Nephron progenitor cell (in vitro differentiated cells): ENCODE measurements at regions not wholly inside any gene's neighbourhood (a gene's known extent, or its start where the extent isn't known, plus 50 kb on each side); places are given as distances from the start of the nearest gene placed in this dataset.

ENCODE experiments used
- DNase-seq: peaks from one replicate; pipeline ENCODE4 v3.0.0; 2021
- H3K27ac Mint-ChIP-seq: 2 replicates; pipeline ENCODE4 v1.8.0; 2021; ENCODE audit warnings: mild to moderate bottlenecking, moderate library complexity, mixed read lengths
- H3K27me3 Mint-ChIP-seq: 2 replicates; pipeline ENCODE4 v1.8.0; 2021; ENCODE audit warnings: mild to moderate bottlenecking, low read depth, mixed read lengths; ENCODE audit not compliant: poor library complexity
- H3K36me3 Mint-ChIP-seq: 2 replicates; pipeline ENCODE4 v1.8.0; 2021; ENCODE audit warnings: low read depth, mixed read lengths
- H3K4me1 Mint-ChIP-seq: 2 replicates; pipeline ENCODE4 v1.8.0; 2021; ENCODE audit warnings: mixed read lengths
- H3K4me3 Mint-ChIP-seq: 2 replicates; pipeline ENCODE4 v1.8.0; 2021; ENCODE audit warnings: mild to moderate bottlenecking, moderate library complexity, mixed read lengths
- H3K9me3 Mint-ChIP-seq: 2 replicates; pipeline ENCODE4 v1.8.0; 2021; ENCODE audit warnings: mild to moderate bottlenecking, moderate library complexity, mixed read lengths
- CTCF ChIP-seq: fragments of 200-600 bp; sonication (generic); IDR thresholded peaks from 2 replicates; pipeline ENCODE4 v1.5.0; 2021; ENCODE audit warnings: antibody characterized with exemption

GRCh38 chr2:77604953-77605929, 83.1 kb upstream of the LRRTM4 start:
- no peak for TF ChIP-seq CTCF
- H3K27me3 Mint-ChIP-seq: no peaks in the 10 kb centered on the region
- no peaks in the 10 kb centered on the region for H3K4me1 Mint-ChIP-seq
- no peak overlapping the region for H3K27ac Mint-ChIP-seq
- no peak overlapping the region for H3K4me3 Mint-ChIP-seq
- H3K36me3 Mint-ChIP-seq: no peaks in the 10 kb centered on the region
- DNase-seq: no peak
- no peaks in the 10 kb centered on the region for H3K9me3 Mint-ChIP-seq

GRCh38 chr2:77608510-77608909, 86.3 kb upstream of the LRRTM4 start:
- Mint-ChIP-seq H3K36me3 (no peaks in the 10 kb centered on the region), H3K27me3 (no peaks in the 10 kb centered on the region), H3K9me3 (no peaks in the 10 kb centered on the region), H3K27ac (no peak overlapping the region), H3K4me1 (no peaks in the 10 kb centered on the region), H3K4me3 (no peak overlapping the region)
- no peak for DNase-seq
- TF ChIP-seq CTCF: no peak

GRCh38 chr2:77629539-77629938, 107.4 kb upstream of the LRRTM4 start:
- no peak overlapping the region for H3K4me3 Mint-ChIP-seq
- no peaks in the 10 kb centered on the region for H3K36me3 Mint-ChIP-seq
- DNase-seq: no peak
- no peak overlapping the region for H3K27ac Mint-ChIP-seq
- no peak for TF ChIP-seq CTCF
- no peaks in the 10 kb centered on the region for H3K4me1 Mint-ChIP-seq
- H3K27me3 Mint-ChIP-seq: no peaks in the 10 kb centered on the region
- peaks cover 14% of the 10 kb centered on the region for H3K9me3 Mint-ChIP-seq

GRCh38 chr2:77631007-77631406, 108.8 kb upstream of the LRRTM4 start:
- H3K36me3 Mint-ChIP-seq: no peaks in the 10 kb centered on the region
- H3K4me1 Mint-ChIP-seq: no peaks in the 10 kb centered on the region
- H3K9me3 Mint-ChIP-seq: peaks cover 20% of the 10 kb centered on the region
- H3K27ac Mint-ChIP-seq: no peak overlapping the region
- H3K4me3 Mint-ChIP-seq: no peak overlapping the region
- H3K27me3 Mint-ChIP-seq: no peaks in the 10 kb centered on the region
- no peak for TF ChIP-seq CTCF
- DNase-seq: no peak

- no peaks in the 10 kb centered on the region for H3K36me3 Mint-ChIP-seq
- no peak for DNase-seq
- no peak overlapping the region for H3K4me3 Mint-ChIP-seq
- no peak overlapping the region for H3K27ac Mint-ChIP-seq
- TF ChIP-seq CTCF: no peak
- no peaks in the 10 kb centered on the region for H3K27me3 Mint-ChIP-seq
- peaks cover 20% of the 10 kb centered on the region for H3K9me3 Mint-ChIP-seq
- no peaks in the 10 kb centered on the region for H3K4me1 Mint-ChIP-seq
These were observed 111.4 kb upstream of the LRRTM4 start for GRCh38 chr2:77633601-77634000.

- Mint-ChIP-seq H3K4me3 (no peak overlapping the region), H3K9me3 (peaks cover 27% of the 10 kb centered on the region), H3K27me3 (no peaks in the 10 kb centered on the region), H3K36me3 (no peaks in the 10 kb centered on the region), H3K27ac (no peak overlapping the region), H3K4me1 (no peaks in the 10 kb centered on the region)
- TF ChIP-seq CTCF: no peak
- DNase-seq: no peak
These were observed 118.7 kb upstream of the LRRTM4 start for GRCh38 chr2:77640924-77641323.
